ENCODE measurements at regions not wholly inside any gene's neighbourhood (a gene's known extent, or its start where the extent isn't known, plus 50 kb on each side); places are given as distances from the start of the nearest gene placed in this dataset.

DNA sequence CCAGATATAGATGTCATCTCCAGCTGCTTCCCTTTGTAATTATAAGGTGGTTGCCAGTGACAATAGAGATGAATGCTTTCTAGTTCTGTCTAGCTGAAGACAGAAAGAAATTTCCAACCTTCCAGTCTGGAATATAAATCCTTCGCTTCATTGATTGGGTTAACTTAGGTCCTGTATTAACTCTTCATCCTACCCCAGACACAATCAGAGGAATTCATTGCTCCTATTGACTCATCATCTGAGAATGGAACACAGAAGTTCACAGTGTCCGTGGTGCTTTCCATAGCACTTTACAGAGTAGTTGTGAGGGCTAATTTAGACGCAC, 241.4 kb downstream of the NFKBIZ start:
- TF ChIP-seq, protein P1, sequence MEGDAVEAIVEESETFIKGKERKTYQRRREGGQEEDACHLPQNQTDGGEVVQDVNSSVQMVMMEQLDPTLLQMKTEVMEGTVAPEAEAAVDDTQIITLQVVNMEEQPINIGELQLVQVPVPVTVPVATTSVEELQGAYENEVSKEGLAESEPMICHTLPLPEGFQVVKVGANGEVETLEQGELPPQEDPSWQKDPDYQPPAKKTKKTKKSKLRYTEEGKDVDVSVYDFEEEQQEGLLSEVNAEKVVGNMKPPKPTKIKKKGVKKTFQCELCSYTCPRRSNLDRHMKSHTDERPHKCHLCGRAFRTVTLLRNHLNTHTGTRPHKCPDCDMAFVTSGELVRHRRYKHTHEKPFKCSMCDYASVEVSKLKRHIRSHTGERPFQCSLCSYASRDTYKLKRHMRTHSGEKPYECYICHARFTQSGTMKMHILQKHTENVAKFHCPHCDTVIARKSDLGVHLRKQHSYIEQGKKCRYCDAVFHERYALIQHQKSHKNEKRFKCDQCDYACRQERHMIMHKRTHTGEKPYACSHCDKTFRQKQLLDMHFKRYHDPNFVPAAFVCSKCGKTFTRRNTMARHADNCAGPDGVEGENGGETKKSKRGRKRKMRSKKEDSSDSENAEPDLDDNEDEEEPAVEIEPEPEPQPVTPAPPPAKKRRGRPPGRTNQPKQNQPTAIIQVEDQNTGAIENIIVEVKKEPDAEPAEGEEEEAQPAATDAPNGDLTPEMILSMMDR (IDR thresholded peaks at IDR 0.05; ENCODE audit: extremely low read depth in 1 of 2, insufficient read depth in 1 of 2, low read depth in 1 of 2, low read length in 2 of 2) = no peak
- no peak for TF ChIP-seq MYC (IDR thresholded peaks at IDR 0.05; ENCODE audit: low read depth, low read length)
- TF ChIP-seq POLR2A (IDR thresholded peaks at IDR 0.05; ENCODE audit: low read depth, low read length) = no peak
- TF ChIP-seq POLR2AphosphoS5 (IDR thresholded peaks at IDR 0.05; ENCODE audit: insufficient read depth, low read depth, low read length) = no peak
- TF ChIP-seq EZH2 (IDR thresholded peaks at IDR 0.05; ENCODE audit: borderline replicate concordance, low read depth, low read length, severe bottlenecking) = no peak
